GM23338 (cell line): ENCODE measurements at regions not wholly inside any gene's neighbourhood (a gene's known extent, or its start where the extent isn't known, plus 50 kb on each side); places are given as distances from the start of the nearest gene placed in this dataset.

ENCODE experiments used
- ATAC-seq: fragments of 200-7000 bp; cut with Tn5 transposase; 3 replicates; pipeline ENCODE4 v1.9.1; 2020
- DNase-seq: peaks from one replicate; pipeline ENCODE4 v3.0.0-alpha.2; 2015; ENCODE audit warnings: low spot score
- H2AFZ ChIP-seq: fragments of 200-600 bp; sonication (generic); 2 replicates; pipeline ENCODE4 v1.8.0; 2016; ENCODE audit warnings: antibody characterized with exemption, mild to moderate bottlenecking, moderate library complexity
- H3F3A ChIP-seq: fragments of 200-600 bp; sonication (generic); replicated peaks from 2 replicates; pipeline ENCODE4 v1.8.0; 2017; ENCODE audit warnings: antibody characterized with exemption, mixed run types, low read depth
- H3K27ac ChIP-seq: fragments of 200-600 bp; sonication (generic); 2 replicates; pipeline ENCODE4 v1.6.1; 2016; ENCODE audit warnings: low read depth
- H3K27me3 ChIP-seq: fragments of 200-600 bp; sonication (generic); 2 replicates; pipeline ENCODE4 v1.8.0; 2016; ENCODE audit warnings: mild to moderate bottlenecking, mixed run types, moderate library complexity; ENCODE audit not compliant: insufficient read depth
- H3K36me3 ChIP-seq: fragments of 200-600 bp; sonication (generic); 2 replicates; pipeline ENCODE4 v1.8.0; 2016; ENCODE audit warnings: mild to moderate bottlenecking; ENCODE audit not compliant: insufficient read depth
- H3K4me1 ChIP-seq: fragments of 200-600 bp; sonication (generic); 2 replicates; pipeline ENCODE4 v1.8.0; 2016; ENCODE audit warnings: mild to moderate bottlenecking, moderate library complexity; ENCODE audit not compliant: insufficient read depth
- H3K4me2 ChIP-seq: fragments of 200-600 bp; sonication (generic); 2 replicates; pipeline ENCODE4 v1.7.1; 2017; ENCODE audit warnings: mixed run types
- H3K4me3 ChIP-seq: fragments of 200-600 bp; sonication (generic); 2 replicates; pipeline ENCODE4 v1.6.1; 2016; ENCODE audit warnings: mixed run types
- H3K79me2 ChIP-seq: fragments of 200-600 bp; sonication (generic); replicated peaks from 2 replicates; pipeline ENCODE4 v1.8.0; 2017; ENCODE audit warnings: mild to moderate bottlenecking; ENCODE audit not compliant: insufficient read depth
- H3K9me2 ChIP-seq: fragments of 200-600 bp; sonication (generic); 2 replicates; pipeline ENCODE4 v1.8.0; 2017; ENCODE audit not compliant: insufficient read depth
- H4K20me1 ChIP-seq: fragments of 200-600 bp; sonication (generic); replicated peaks from 2 replicates; pipeline ENCODE4 v1.8.0; 2017; ENCODE audit warnings: mild to moderate bottlenecking; ENCODE audit not compliant: insufficient read depth
- H3K27ac Mint-ChIP-seq: 2 replicates; pipeline ENCODE4 v1.8.0; 2020; ENCODE audit warnings: inconsistent platforms, mild to moderate bottlenecking, moderate library complexity, mixed read lengths
- H3K27me3 Mint-ChIP-seq: 3 replicates; pipeline ENCODE4 v1.8.0; 2022; ENCODE audit warnings: low read depth, mild to moderate bottlenecking, moderate library complexity, mixed read lengths, inconsistent platforms; ENCODE audit not compliant: insufficient read depth, poor library complexity
- H3K36me3 Mint-ChIP-seq: 3 replicates; pipeline ENCODE4 v1.8.0; 2021; ENCODE audit warnings: low read depth, mild to moderate bottlenecking, inconsistent platforms, moderate library complexity, mixed read lengths
- H3K4me1 Mint-ChIP-seq: 3 replicates; pipeline ENCODE4 v1.8.0; 2020; ENCODE audit warnings: mild to moderate bottlenecking, inconsistent platforms, mixed read lengths
- H3K4me3 Mint-ChIP-seq: 3 replicates; pipeline ENCODE4 v1.8.0; 2021; ENCODE audit warnings: moderate library complexity, mild to moderate bottlenecking, inconsistent platforms, mixed read lengths
- H3K9me3 Mint-ChIP-seq: 3 replicates; pipeline ENCODE4 v1.8.0; 2020; ENCODE audit warnings: moderate library complexity, mild to moderate bottlenecking, inconsistent platforms, mixed read lengths
- CREB1 ChIP-seq: fragments of 250-450 bp; sonication (Bioruptor Pico); IDR thresholded peaks from 2 replicates; pipeline ENCODE4 v1.5.0; 2020; ENCODE audit warnings: low read depth, mild to moderate bottlenecking, moderate library complexity
- EZH2 ChIP-seq: fragments of 200-600 bp; sonication (generic); IDR thresholded peaks from one replicate; pipeline ENCODE4 v1.8.0; 2017; ENCODE audit warnings: antibody characterized with exemption, mild to moderate bottlenecking, low read depth; ENCODE audit not compliant: unreplicated experiment
- EZH2phosphoT487 ChIP-seq: fragments of 200-600 bp; sonication (generic); IDR thresholded peaks from one replicate; pipeline ENCODE4 v1.8.1; 2018; ENCODE audit warnings: antibody characterized with exemption; ENCODE audit not compliant: unreplicated experiment
- JUNB ChIP-seq: IDR thresholded peaks from one replicate; pipeline ENCODE4 v1.6.1; 2016; ENCODE audit warnings: antibody characterized with exemption; ENCODE audit not compliant: unreplicated experiment
- POLR2AphosphoS5 ChIP-seq: IDR thresholded peaks from 2 replicates; pipeline ENCODE4 v1.6.1; 2016; ENCODE audit warnings: antibody characterized with exemption, low read depth
- STAT1 ChIP-seq: IDR thresholded peaks from one replicate; pipeline ENCODE4 v1.6.1; 2016; ENCODE audit warnings: antibody characterized with exemption; ENCODE audit not compliant: unreplicated experiment
- TF ChIP-seq, protein P1 (sequence below): fragments of 250-450 bp; sonication (Bioruptor Pico); IDR thresholded peaks from 2 replicates; pipeline ENCODE4 v1.5.0; 2020; ENCODE audit warnings: mild to moderate bottlenecking, moderate library complexity
- TF ChIP-seq, protein P2 (sequence below): IDR thresholded peaks from one replicate; pipeline ENCODE4 v1.6.1; 2018; ENCODE audit warnings: antibody characterized with exemption; ENCODE audit not compliant: unreplicated experiment
- TF ChIP-seq, protein P3 (sequence below), 2 experiments: fragments of 200-600 bp in 1 of 2; sonication (generic) in 1 of 2; conservative IDR thresholded peaks; 2 replicates each; pipeline versions ENCODE4 v1.5.1 to v1.6.1; 2016 to 2017; ENCODE audit warnings: antibody characterized with exemption in 2 of 2, low read depth in 2 of 2, mild to moderate bottlenecking in 2 of 2, moderate library complexity in 1 of 2

DNA sequence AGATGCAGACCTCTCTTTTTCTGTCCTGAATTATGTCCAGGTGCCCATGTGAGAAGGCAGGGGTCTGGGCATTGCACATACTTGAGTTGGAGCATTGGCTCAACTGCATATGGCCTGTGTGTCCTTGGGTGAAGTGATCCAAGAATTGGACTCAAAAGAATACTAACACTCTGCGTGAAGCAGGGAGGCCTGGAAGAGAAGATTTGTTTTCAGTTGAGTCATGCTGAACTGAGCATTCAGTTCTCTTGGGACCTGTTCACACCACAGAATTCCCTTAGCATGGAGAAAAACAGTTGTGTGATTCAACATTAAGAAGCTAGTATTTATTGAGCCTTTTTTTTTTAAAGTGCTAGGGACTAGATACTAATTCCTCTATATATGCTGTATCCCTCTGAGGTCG is 164.7 kb upstream of the TBX3 start:
- Mint-ChIP-seq H3K4me1 (no peaks in the 10 kb centered on the region), H3K27ac (no peak overlapping the region), H3K36me3 (no peaks in the 10 kb centered on the region), H3K9me3 (no peaks in the 10 kb centered on the region; the same call in 2 of the 3 replicates), H3K4me3 (no peak overlapping the region), H3K27me3 (no peaks in the 10 kb centered on the region)
- H3K79me2 ChIP-seq, result no peaks in the 10 kb centered on the region
- H3K4me2 ChIP-seq, result no peak overlapping the region
- no peak overlapping the region for H2AFZ ChIP-seq
- H3K9me2 ChIP-seq, result no peaks in the 10 kb centered on the region
- H4K20me1 ChIP-seq, result no peaks in the 10 kb centered on the region
- H3K4me1 ChIP-seq, result no peaks in the 10 kb centered on the region
- no peak overlapping the region for H3K27ac ChIP-seq
- no peaks in the 10 kb centered on the region for H3K27me3 ChIP-seq
- no peaks in the 10 kb centered on the region for H3F3A ChIP-seq
- DNase-seq (no peak), ATAC-seq (no peak)
- TF ChIP-seq, protein P1, sequence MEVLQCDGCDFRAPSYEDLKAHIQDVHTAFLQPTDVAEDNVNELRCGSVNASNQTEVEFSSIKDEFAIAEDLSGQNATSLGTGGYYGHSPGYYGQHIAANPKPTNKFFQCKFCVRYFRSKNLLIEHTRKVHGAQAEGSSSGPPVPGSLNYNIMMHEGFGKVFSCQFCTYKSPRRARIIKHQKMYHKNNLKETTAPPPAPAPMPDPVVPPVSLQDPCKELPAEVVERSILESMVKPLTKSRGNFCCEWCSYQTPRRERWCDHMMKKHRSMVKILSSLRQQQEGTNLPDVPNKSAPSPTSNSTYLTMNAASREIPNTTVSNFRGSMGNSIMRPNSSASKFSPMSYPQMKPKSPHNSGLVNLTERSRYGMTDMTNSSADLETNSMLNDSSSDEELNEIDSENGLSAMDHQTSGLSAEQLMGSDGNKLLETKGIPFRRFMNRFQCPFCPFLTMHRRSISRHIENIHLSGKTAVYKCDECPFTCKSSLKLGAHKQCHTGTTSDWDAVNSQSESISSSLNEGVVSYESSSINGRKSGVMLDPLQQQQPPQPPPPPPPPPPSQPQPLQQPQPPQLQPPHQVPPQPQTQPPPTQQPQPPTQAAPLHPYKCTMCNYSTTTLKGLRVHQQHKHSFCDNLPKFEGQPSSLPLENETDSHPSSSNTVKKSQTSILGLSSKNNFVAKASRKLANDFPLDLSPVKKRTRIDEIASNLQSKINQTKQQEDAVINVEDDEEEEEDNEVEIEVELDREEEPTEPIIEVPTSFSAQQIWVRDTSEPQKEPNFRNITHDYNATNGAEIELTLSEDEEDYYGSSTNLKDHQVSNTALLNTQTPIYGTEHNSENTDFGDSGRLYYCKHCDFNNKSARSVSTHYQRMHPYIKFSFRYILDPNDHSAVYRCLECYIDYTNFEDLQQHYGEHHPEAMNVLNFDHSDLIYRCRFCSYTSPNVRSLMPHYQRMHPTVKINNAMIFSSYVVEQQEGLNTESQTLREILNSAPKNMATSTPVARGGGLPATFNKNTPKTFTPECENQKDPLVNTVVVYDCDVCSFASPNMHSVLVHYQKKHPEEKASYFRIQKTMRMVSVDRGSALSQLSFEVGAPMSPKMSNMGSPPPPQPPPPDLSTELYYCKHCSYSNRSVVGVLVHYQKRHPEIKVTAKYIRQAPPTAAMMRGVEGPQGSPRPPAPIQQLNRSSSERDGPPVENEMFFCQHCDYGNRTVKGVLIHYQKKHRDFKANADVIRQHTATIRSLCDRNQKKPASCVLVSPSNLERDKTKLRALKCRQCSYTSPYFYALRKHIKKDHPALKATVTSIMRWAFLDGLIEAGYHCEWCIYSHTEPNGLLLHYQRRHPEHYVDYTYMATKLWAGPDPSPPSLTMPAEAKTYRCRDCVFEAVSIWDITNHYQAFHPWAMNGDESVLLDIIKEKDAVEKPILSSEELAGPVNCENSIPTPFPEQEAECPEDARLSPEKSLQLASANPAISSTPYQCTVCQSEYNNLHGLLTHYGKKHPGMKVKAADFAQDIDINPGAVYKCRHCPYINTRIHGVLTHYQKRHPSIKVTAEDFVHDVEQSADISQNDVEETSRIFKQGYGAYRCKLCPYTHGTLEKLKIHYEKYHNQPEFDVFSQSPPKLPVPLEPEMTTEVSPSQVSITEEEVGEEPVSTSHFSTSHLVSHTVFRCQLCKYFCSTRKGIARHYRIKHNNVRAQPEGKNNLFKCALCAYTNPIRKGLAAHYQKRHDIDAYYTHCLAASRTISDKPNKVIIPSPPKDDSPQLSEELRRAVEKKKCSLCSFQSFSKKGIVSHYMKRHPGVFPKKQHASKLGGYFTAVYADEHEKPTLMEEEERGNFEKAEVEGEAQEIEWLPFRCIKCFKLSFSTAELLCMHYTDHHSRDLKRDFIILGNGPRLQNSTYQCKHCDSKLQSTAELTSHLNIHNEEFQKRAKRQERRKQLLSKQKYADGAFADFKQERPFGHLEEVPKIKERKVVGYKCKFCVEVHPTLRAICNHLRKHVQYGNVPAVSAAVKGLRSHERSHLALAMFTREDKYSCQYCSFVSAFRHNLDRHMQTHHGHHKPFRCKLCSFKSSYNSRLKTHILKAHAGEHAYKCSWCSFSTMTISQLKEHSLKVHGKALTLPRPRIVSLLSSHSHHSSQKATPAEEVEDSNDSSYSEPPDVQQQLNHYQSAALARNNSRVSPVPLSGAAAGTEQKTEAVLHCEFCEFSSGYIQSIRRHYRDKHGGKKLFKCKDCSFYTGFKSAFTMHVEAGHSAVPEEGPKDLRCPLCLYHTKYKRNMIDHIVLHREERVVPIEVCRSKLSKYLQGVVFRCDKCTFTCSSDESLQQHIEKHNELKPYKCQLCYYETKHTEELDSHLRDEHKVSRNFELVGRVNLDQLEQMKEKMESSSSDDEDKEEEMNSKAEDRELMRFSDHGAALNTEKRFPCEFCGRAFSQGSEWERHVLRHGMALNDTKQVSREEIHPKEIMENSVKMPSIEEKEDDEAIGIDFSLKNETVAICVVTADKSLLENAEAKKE (CRISPR knock-in tag), result no peak
- TF ChIP-seq POLR2AphosphoS5 (no peak), EZH2phosphoT487 (no peak), CREB1 (CRISPR knock-in tag) (no peak)
- H3K36me3 ChIP-seq, result no peaks in the 10 kb centered on the region
- no peak overlapping the region for H3K4me3 ChIP-seq

DNA sequence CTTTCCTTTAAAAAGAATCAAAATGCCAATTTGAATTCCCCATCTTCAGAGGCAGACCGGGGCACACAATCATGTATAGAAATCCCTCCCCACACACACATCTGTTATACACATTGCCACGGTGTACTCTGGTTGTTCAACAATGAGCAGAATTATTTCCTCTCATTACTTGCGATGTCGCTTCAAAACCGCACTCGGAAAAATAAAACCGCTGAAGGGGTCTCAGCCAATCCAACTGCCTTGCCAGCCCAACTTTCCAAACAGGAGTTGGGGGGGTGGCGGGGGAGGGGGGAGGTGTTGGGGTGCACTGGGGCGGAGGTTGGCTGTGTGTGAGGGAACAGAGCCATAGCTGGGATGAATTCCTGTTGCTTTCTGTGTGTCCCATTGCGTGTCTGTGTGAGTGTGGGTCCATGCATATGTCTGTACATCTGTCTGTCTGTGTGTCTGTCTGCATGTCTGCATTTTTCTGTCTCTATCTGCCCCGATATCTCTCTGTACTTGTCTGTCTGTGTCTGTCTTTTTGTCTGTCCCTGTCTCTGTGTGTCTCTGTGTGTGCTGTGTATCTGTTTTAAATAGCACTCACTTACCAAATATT is 163.6 kb upstream of the TBX3 start:
- Histone ChIP-seq H3K79me2 (no peaks in the 10 kb centered on the region), H3K27ac (no peak overlapping the region), H2AFZ (no peak overlapping the region), H3K9me2 (no peaks in the 10 kb centered on the region), H3K27me3 (no peaks in the 10 kb centered on the region), H3K4me2 (no peak overlapping the region), H3F3A (no peaks in the 10 kb centered on the region), H3K4me1 (no peaks in the 10 kb centered on the region), H3K4me3 (no peak overlapping the region), H3K36me3 (no peaks in the 10 kb centered on the region), H4K20me1 (no peaks in the 10 kb centered on the region)
- DNase-seq, result no peak
- Mint-ChIP-seq H3K27me3 (no peaks in the 10 kb centered on the region), H3K4me1 (no peaks in the 10 kb centered on the region), H3K4me3 (no peak overlapping the region), H3K36me3 (no peaks in the 10 kb centered on the region), H3K27ac (no peak overlapping the region), H3K9me3 (no peaks in the 10 kb centered on the region; the same call in 2 of the 3 replicates)
- no peak for ATAC-seq
- TF ChIP-seq, protein P2, sequence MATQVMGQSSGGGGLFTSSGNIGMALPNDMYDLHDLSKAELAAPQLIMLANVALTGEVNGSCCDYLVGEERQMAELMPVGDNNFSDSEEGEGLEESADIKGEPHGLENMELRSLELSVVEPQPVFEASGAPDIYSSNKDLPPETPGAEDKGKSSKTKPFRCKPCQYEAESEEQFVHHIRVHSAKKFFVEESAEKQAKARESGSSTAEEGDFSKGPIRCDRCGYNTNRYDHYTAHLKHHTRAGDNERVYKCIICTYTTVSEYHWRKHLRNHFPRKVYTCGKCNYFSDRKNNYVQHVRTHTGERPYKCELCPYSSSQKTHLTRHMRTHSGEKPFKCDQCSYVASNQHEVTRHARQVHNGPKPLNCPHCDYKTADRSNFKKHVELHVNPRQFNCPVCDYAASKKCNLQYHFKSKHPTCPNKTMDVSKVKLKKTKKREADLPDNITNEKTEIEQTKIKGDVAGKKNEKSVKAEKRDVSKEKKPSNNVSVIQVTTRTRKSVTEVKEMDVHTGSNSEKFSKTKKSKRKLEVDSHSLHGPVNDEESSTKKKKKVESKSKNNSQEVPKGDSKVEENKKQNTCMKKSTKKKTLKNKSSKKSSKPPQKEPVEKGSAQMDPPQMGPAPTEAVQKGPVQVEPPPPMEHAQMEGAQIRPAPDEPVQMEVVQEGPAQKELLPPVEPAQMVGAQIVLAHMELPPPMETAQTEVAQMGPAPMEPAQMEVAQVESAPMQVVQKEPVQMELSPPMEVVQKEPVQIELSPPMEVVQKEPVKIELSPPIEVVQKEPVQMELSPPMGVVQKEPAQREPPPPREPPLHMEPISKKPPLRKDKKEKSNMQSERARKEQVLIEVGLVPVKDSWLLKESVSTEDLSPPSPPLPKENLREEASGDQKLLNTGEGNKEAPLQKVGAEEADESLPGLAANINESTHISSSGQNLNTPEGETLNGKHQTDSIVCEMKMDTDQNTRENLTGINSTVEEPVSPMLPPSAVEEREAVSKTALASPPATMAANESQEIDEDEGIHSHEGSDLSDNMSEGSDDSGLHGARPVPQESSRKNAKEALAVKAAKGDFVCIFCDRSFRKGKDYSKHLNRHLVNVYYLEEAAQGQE, result no peak
- TF ChIP-seq JUNB (no peak), EZH2 (no peak), STAT1 (no peak)
- TF ChIP-seq, protein P3, sequence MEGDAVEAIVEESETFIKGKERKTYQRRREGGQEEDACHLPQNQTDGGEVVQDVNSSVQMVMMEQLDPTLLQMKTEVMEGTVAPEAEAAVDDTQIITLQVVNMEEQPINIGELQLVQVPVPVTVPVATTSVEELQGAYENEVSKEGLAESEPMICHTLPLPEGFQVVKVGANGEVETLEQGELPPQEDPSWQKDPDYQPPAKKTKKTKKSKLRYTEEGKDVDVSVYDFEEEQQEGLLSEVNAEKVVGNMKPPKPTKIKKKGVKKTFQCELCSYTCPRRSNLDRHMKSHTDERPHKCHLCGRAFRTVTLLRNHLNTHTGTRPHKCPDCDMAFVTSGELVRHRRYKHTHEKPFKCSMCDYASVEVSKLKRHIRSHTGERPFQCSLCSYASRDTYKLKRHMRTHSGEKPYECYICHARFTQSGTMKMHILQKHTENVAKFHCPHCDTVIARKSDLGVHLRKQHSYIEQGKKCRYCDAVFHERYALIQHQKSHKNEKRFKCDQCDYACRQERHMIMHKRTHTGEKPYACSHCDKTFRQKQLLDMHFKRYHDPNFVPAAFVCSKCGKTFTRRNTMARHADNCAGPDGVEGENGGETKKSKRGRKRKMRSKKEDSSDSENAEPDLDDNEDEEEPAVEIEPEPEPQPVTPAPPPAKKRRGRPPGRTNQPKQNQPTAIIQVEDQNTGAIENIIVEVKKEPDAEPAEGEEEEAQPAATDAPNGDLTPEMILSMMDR (conservative IDR thresholded peaks at IDR 0.05; ENCODE audit: low read depth in 2 of 2), result no peak
